GM18870 (cell line): ENCODE measurements at regions not wholly inside any gene's neighbourhood (a gene's known extent, or its start where the extent isn't known, plus 50 kb on each side); places are given as distances from the start of the nearest gene placed in this dataset.

Experiments
- ATAC-seq: cut with Tn5 transposase; IDR thresholded peaks from one replicate; pipeline ENCODE4 v1.9.1; 2021; ENCODE audit warnings: moderate library complexity; ENCODE audit not compliant: unreplicated experiment

- ATAC-seq: peak; percentile 52
Measured at GRCh38 chr5:35436400-35437057, 181.1 kb upstream of the SPEF2 start.

GRCh38 chr5:35430381-35431162, 187.1 kb upstream of the SPEF2 start:
- ATAC-seq: no peak

- ATAC-seq: no peak
Measured at GRCh38 chr5:35420200-35420599, 189.9 kb upstream of the PRLR start.

GRCh38 chr5:35417040-35417439, 186.8 kb upstream of the PRLR start:
- ATAC-seq: no peak

- no peak for ATAC-seq
Measured at GRCh38 chr5:35416217-35416988, 186.1 kb upstream of the PRLR start.

GRCh38 chr5:35415309-35415708, 185.0 kb upstream of the PRLR start:
- ATAC-seq: no peak

- no peak for ATAC-seq
Measured at GRCh38 chr5:35409361-35409760, 179.1 kb upstream of the PRLR start.

- no peak for ATAC-seq
Measured at GRCh38 chr5:35408146-35408545, 177.9 kb upstream of the PRLR start.

GRCh38 chr5:35407697-35408096, 177.4 kb upstream of the PRLR start:
- no peak for ATAC-seq

GRCh38 chr5:35405938-35406337, 175.7 kb upstream of the PRLR start:
- ATAC-seq: no peak

- ATAC-seq: no peak
Measured at GRCh38 chr5:35404701-35405100, 174.4 kb upstream of the PRLR start.

GRCh38 chr5:35393901-35394300, 163.6 kb upstream of the PRLR start:
- no peak for ATAC-seq

GRCh38 chr5:35384658-35385057, 154.4 kb upstream of the PRLR start:
- no peak for ATAC-seq

- no peak for ATAC-seq
Measured at GRCh38 chr5:35383041-35383440, 152.8 kb upstream of the PRLR start.

- no peak for ATAC-seq
Measured at GRCh38 chr5:35377653-35378052, 147.4 kb upstream of the PRLR start.

GRCh38 chr5:35374584-35374983, 144.3 kb upstream of the PRLR start:
- no peak for ATAC-seq

- ATAC-seq: no peak
Measured at GRCh38 chr5:35373249-35373648, 143.0 kb upstream of the PRLR start.

GRCh38 chr5:35372482-35372881, 142.2 kb upstream of the PRLR start:
- ATAC-seq: no peak

- ATAC-seq: no peak
Measured at GRCh38 chr5:35371951-35372426, 141.7 kb upstream of the PRLR start.

GRCh38 chr5:35370871-35371270, 140.6 kb upstream of the PRLR start:
- no peak for ATAC-seq

- ATAC-seq: no peak
Measured at GRCh38 chr5:35369965-35370790, 139.9 kb upstream of the PRLR start.
